ENCODE measurements at regions not wholly inside any gene's neighbourhood (a gene's known extent, or its start where the extent isn't known, plus 50 kb on each side); places are given as distances from the start of the nearest gene placed in this dataset.

GRCh38 chr1:72830606-72831390 is 548.5 kb upstream of the NEGR1 start:
- no peak for ATAC-seq
- DNase-seq, result no peak

GRCh38 chr1:72827278-72827677 is 544.9 kb upstream of the NEGR1 start:
- DNase-seq (no peak), ATAC-seq (no peak)

- DNase-seq (no peak), ATAC-seq (no peak)
Observed at GRCh38 chr1:72804541-72804940, 522.2 kb upstream of the NEGR1 start.

DNA sequence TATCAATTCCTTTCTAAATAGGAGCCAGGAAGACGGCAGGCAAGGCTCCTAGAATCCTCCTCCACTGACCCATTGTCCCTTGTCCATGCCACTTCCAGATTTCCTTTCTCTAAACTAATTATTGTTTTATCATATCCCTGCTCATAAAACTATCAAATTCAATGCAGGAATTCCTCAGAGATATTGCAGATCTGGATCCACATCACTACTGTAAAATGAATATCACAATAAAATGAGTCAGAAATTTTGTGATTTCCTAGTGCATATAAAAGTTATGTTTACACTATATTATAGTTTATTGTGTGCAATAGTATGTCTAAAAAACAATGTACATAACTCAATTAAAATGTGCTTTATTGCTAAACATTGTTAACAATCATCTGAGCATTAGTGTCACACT is 498.7 kb upstream of the NEGR1 start:
- ATAC-seq, result no peak
- DNase-seq, result no peak

DNA sequence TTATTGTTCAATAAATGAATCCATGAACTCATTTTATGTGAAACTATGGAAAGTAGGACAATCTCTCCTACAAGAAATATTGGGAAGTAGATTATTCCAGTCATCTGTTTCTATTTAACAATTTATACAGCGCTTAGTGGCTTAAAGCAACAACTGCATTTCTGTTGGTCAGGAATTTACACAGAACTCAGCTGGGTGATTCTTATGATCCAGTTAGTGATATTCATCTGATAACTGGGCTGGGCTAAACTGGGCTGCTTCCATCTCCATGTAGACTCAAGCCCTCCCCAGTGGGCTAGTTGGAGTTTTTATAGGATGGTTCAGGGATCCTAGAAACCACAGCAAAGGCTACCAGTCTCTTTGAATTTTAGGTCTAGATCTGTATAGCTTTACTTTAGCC is 497.9 kb upstream of the NEGR1 start:
- no peak for ATAC-seq

DNA sequence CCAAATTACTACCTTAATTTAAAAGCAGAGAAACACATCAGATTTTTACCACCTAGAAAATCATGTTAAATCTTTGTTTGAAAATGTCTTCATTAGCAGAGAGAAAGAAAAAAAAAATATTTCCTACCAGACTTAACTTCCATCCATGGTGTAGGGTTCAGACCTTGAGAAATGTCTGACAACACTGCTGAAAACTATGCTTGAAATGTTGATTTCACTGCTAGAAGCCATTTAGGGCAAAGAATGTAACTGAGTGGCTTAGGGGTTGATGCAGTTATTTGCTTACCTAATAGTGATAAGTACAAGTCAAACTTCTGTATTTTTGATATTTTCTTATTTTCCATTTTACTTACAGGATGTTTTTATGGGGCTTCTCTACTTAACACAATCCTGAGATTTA is 495.6 kb upstream of the NEGR1 start:
- ATAC-seq (no peak), DNase-seq (no peak)

More for the DNA sequence above, 497.9 kb upstream of the NEGR1 start:
- no peak for DNase-seq

DNA sequence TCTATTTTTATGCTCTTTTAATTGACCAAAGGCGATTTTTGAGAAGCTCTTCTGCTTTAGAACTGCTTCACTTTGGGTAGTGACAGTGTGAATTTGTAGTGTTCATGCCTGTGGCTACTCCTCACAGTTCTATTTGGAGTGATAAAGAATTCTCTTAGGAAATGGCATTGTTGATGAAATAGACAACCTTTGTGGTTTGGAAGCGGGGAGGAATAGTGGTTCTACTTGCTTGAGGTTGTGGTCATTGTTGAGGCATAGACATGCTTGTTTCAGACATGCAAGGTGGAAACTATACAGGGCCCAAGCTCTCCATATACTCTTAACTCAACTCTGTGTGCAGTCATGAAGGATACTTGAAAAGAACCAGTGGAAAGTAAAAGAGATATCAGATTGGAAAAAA is 481.1 kb upstream of the NEGR1 start:
- no peak for DNase-seq
- ATAC-seq, result no peak

DNA sequence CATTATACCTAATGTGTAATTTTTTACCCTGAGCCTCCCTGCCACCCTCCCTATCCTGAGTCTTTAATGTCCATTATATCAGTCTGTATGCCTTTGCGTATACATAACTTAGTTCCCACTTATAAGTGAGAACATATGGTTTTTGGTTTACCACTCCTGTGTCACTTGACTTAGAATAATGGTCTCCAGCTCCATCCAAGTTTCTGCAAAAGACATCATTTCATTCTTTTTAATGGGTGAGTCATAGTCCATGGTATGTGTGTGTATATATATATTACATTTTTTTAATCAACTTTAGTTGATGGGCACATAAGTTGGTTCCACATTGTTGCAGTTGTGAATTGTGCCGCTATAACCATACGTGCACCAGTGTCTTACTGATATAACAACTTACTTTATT is 477.1 kb upstream of the NEGR1 start:
- ATAC-seq (no peak), DNase-seq (no peak)

DNA sequence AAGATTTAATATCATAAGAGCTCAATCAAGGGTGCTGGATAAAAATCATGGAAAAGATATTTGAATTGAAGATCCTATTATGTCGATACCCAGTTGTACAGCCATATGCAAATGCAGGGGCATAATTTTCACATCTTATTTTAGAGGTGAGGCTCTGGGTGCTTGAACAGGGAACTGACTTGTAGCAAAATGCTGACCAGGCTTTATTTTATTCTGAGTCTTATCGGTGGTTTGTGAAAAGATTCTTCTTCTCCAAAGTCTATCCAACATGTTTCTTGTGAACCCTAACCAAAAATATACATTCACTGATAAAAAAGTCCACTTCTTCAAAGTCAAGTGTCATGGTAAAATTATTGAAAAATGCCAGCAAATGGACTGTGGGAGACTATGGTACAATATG is 475.5 kb upstream of the NEGR1 start:
- ATAC-seq (no peak), DNase-seq (no peak)

DNA sequence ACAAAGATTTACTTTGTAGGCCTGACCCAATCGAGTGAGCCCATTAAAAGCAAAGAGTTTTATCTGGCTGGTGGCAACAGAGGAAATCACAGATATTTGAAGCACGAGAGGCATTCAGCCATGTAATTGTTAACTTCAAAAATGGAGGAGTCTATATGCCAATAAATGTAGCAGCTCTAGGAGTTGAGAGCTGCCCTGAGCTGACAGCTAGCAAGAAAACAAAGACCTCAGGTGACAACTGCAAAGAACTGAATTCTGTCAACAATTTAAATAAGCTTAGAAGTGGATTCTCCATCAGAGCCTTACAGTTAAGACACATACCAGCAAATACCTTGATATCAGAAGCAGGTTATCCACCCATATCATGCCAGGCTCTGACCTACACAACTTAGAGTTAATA is 463.1 kb upstream of the NEGR1 start:
- ATAC-seq (no peak), DNase-seq (no peak)

DNA sequence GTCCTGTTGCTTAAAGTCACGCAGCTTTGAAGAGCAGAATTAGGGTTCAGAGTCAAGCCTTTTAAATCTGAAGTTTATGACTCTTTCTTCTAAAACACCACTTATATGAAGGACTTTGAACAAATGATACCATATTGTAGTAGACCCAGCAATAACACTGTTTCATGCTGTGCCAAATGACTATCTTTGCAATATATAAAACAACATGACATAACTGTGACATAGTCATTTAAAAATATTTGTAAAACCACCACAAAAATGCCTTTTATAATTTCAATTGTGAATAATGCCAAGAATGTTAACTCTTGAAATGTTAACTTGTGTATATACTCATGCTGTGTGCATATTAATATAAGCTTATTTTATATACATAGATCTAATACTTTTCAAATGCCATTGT is 452.1 kb upstream of the NEGR1 start:
- DNase-seq, result no peak

DNA sequence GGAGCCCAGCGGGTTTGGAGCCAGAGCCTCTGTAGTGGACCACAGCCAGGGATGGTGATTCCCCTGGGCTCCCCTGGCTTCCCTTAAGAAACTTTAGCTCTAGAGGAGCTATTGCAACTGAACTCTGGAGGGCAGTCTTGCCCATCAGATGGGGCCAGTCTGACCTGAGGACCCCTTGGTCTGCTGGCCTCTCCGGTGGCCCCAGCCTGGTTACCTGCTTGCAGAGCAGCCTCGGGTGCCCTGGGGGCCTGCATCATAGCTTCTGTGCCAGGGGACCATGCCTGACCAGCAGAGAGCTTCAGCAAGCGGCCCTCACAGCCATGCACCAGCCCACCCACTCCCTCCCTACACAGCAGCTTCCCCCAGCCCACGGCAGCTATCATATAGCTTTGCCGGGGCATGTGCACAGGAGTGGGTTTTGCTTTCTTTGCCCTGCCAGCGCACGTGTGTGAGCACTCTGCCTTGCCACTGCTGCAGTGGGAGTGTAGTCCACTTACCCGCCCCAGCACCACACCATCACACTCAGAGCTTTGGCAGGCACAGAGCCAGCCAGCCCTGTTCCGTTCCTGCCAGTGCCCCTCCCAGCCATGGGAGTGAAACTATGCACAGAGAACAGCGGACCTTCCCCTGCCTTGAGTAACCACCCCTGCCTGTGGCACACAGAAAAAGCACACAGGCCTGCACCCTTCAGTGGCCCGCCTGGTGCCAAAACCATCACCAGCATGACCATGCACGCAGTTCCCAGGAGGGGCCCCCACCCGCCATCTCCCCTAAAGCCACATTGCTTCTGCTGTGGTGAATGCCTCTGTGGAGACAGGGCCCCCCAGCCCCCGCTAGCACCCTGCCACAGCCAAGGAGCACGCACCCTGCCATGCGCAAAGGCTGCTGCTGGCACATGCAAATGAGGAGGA is 442.9 kb upstream of the NEGR1 start:
- ATAC-seq, result no peak
- DNase-seq, result no peak

More for the DNA sequence above, 452.1 kb upstream of the NEGR1 start:
- ATAC-seq, result no peak

DNA sequence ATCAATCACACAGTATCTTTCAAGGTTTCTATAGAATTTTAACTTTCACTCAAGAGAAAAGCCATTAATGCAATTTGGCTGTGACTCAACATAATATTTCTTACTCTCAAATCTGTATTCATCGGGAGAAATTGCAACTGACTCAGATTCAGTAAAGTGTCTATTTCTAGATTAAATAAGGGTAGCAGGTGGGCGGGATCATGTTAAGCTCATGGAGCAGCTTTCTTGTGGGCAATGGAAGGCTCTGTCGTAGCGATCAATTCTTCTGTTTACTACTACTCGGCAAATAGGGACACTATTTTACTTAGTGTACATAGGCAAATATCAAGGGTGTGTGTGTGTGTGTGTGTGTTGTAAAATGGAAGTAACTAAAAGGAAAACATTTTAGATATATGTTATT is 423.6 kb upstream of the NEGR1 start:
- ATAC-seq (no peak), DNase-seq (no peak)

DNA sequence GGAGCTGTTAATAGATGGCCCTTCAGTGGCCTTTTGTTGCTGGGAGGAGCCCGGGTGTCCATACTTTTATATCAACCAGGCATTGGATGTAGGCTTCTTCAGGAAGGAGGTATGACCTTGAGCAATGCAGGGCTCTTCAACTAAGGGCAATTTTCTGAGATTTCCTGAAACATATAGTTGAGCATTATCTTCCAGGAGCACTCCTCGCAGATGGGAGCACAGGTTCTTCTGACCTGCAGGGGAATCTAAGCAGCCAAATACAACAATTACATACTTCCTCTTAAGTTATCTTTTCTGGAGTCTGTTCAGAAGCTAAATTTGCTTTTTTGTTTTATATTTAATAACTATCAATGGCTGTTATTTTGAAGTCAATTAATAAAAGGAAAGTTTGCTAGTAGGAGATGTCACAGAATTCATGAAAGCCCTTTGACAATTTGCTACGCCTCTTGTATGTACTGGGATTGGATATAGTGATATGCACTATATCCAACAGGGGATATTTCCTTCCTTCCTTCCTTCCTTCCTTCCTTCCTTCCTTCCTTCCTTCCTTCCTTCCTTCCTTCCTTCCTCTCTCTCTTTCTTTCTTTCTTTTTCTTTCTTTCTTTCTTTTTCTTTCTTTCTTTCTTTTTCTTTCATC is 422.6 kb upstream of the NEGR1 start:
- no peak for ATAC-seq

GRCh38 chr1:72697410-72697809 is 415.1 kb upstream of the NEGR1 start:
- no peak for ATAC-seq

More for the DNA sequence above, 422.6 kb upstream of the NEGR1 start:
- no peak for DNase-seq

GRCh38 chr1:72693899-72694298 is 411.6 kb upstream of the NEGR1 start:
- DNase-seq, result no peak
- no peak for ATAC-seq

More at GRCh38 chr1:72697410-72697809, 415.1 kb upstream of the NEGR1 start:
- no peak for DNase-seq

DNA sequence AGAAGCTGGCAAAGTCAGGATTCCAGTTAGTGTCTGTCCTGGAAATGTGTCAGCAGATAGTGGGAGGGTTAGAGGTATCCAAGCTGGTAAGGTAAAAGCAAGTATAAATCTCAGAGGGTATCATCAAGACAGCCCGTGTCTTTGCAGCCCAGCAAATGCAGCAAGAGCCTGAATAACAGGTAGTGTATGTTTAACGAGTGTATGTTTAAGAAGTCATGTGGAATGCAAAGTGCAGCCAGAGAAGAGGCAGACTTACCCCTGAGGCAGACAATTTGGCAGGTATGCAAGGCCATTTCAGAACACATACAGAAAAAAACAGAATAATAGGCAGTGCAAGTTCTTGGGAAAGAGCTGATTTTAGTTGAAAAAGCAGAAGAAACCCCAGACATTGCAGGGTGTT is 411.0 kb upstream of the NEGR1 start:
- ATAC-seq, result no peak
- DNase-seq, result no peak

DNA sequence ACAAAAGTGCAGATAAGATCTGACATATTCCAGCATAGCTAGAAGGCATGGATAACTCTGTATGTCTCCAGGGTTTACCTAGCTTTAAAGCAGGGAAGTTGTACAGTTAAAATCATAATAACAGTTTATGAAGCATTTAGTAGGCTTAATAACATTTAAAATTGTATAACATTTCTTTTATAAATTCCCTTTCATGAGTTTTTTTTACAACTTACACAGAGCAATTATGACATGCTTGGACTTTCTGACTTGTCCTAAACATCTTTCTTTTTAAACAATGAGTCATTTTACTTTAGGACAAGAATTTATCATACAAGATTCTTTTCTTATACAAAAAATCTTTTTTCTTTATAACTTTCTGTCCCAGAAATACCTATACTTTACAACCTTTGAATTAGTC is 408.5 kb upstream of the NEGR1 start:
- no peak for DNase-seq
- ATAC-seq, result no peak

DNA sequence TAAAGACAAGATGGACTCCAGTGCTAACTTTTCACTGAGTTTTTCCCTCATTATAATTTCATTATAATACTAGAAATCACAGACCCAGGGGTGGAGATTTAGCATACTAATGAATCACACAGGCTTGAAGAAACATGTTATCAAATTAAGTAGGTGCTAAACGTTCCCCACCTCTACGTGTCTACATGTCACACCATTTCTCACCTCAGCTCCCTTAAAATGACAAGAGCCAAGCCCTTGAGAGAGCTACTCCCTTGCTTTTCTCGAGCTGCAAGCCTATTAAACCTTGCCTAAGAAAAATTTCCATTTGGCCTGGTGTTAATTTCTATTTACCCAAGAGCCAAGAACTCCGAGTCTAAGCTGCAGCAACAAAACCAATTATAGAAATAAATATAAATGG is 396.3 kb upstream of the NEGR1 start:
- ATAC-seq (no peak), DNase-seq (no peak)

GRCh38 chr1:72670902-72671301 is 388.6 kb upstream of the NEGR1 start:
- no peak for DNase-seq
- no peak for ATAC-seq

GRCh38 chr1:72662918-72663317 is 380.6 kb upstream of the NEGR1 start:
- DNase-seq (no peak), ATAC-seq (no peak)

DNA sequence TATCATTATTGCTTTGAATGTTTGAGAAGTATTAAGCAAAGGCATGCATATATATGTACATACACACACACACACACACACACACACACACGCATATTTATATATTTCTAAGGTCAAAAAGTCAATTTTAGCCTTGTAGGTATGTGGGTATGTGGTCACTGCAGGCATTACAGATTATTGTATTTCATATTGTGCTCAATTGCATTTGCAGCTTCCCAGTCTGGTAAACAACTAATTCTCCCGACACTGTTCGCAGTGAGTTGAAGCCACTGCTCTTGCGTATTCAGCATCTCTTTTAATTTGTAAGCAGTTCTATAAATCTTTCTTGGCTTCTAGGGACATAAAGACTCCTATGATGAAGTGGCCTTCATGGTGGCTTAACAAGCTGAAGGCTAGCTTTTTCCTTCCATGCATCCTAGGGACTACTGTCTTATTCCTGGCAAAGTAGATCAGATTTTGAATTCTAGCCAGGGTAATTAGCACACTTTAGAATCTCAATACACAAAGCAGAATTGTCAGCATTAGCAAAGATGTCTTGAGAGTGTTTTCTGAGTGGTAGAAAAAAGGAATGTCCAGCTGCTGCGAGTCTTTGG is 368.6 kb upstream of the NEGR1 start:
- DNase-seq (no peak), ATAC-seq (no peak)

GRCh38 chr1:72649991-72650390 is 367.7 kb upstream of the NEGR1 start:
- no peak for ATAC-seq

More at GRCh38 chr1:72649991-72650390, 367.7 kb upstream of the NEGR1 start:
- DNase-seq, result no peak

All from stimulated activated naive CD8-positive, alpha-beta T cell treated with anti-CD3 and anti-CD28 coated beads, Interleukin-15, Interleukin-2, amounts not matched to agents 100 U/mL and 50 U/mL, for 24 hours (primary cell).